Adrenal gland (tissue), 5 donors: ENCODE measurements at regions not wholly inside any gene's neighbourhood (a gene's known extent, or its start where the extent isn't known, plus 50 kb on each side); places are given as distances from the start of the nearest gene placed in this dataset.

ENCODE experiments used
- CTCF ChIP-seq, 6 experiments: fragments of 450-650 bp in 4 of 6; fragments of 200-600 bp in 2 of 6; sonication (generic) in 1 of 6; IDR thresholded peaks; 1 replicate in 5 of 6; 2 replicates in 1 of 6; pipeline versions ENCODE4 v1.5.1 to v1.8.0; 2016 to 2021; ENCODE audit warnings: antibody characterized with exemption in 6 of 6, mild to moderate bottlenecking in 2 of 6, moderate library complexity in 1 of 6
- POLR2A ChIP-seq, 2 donors: fragments of 450-650 bp; IDR thresholded peaks; one replicate each; pipeline ENCODE4 v1.6.1; 2017; ENCODE audit warnings: antibody characterized with exemption in 2 of 2, mild to moderate bottlenecking in 2 of 2, moderate library complexity in 1 of 2
- donor health status: DM: no; HTN: no; CAD: no.

- TF ChIP-seq CTCF (IDR thresholded peaks at IDR 0.05), result no peak
- TF ChIP-seq POLR2A (IDR thresholded peaks at IDR 0.05), result no peak
These were observed 244.8 kb downstream of the DUSP10 start for GRCh38 chr1:221497046-221497445.
